NCI-H524 treated with DMSO at 0.1 percent for 48 hours (cell line): ENCODE measurements at regions not wholly inside any gene's neighbourhood (a gene's known extent, or its start where the extent isn't known, plus 50 kb on each side); places are given as distances from the start of the nearest gene placed in this dataset.

Experiments used
- DNase-seq: peaks from one replicate; lab custom pipeline; 2025; lab: John Stamatoyannopoulos, UW

GRCh38 chr9:68648164-68648563 lies 56.9 kb upstream of the PIP5K1B start:
- no peak for DNase-seq

- no peak for DNase-seq
These were observed 56.1 kb upstream of the PIP5K1B start for GRCh38 chr9:68648971-68649370.

GRCh38 chr9:68651280-68651893 lies 53.7 kb upstream of the PIP5K1B start:
- no peak for DNase-seq

- no peak for DNase-seq
These were observed 51.9 kb upstream of the PIP5K1B start for GRCh38 chr9:68653141-68653595.

GRCh38 chr9:68654075-68654474 lies 51.0 kb upstream of the PIP5K1B start:
- no peak for DNase-seq
